Heart left ventricle (tissue), 16 donors: ENCODE measurements at regions not wholly inside any gene's neighbourhood (a gene's known extent, or its start where the extent isn't known, plus 50 kb on each side); places are given as distances from the start of the nearest gene placed in this dataset.
"Not testable (repeated sequence)": the region's sequence is repeated elsewhere in the genome, so short reads cannot be mapped to it uniquely, and the experiment has no call there.

Experiments
- ATAC-seq, 4 donors: fragments of 200-7000 bp; cut with Tn5 transposase; one replicate each; pipeline ENCODE4 v1.9.1; 2020 to 2022; ENCODE audit warnings: moderate library complexity in 4 of 4, mild to moderate bottlenecking in 3 of 4, moderate number of reproducible peaks in 1 of 4
- DNase-seq, 5 donors: peaks; one replicate each; pipeline ENCODE4 v3.0.0-alpha.2; 2020
- H3K27ac ChIP-seq, 12 donors: fragments of 200-600 bp; sonication (generic) in 4 of 12; one replicate each; pipeline versions ENCODE4 v1.5.0 to v1.8.0; 2016 to 2022; ENCODE audit warnings: mild to moderate bottlenecking in 2 of 12
- H3K27me3 ChIP-seq, 9 donors: fragments of 200-600 bp; sonication (generic) in 2 of 9; one replicate each; pipeline versions ENCODE4 v1.5.1 to v1.8.0; 2016 to 2022; ENCODE audit warnings: mild to moderate bottlenecking in 3 of 9
- H3K36me3 ChIP-seq, 9 donors: fragments of 200-600 bp; sonication (generic) in 2 of 9; one replicate each; pipeline versions ENCODE4 v1.5.0 to v1.8.0; 2018 to 2022; ENCODE audit warnings: mild to moderate bottlenecking in 2 of 9
- H3K4me1 ChIP-seq, 12 donors: fragments of 200-600 bp; sonication (generic) in 4 of 12; one replicate each; pipeline versions ENCODE4 v1.5.0 to v1.8.0; 2016 to 2022; ENCODE audit warnings: mild to moderate bottlenecking in 3 of 12
- H3K4me3 ChIP-seq, 12 donors: fragments of 200-600 bp; sonication (generic) in 4 of 12; one replicate each; pipeline versions ENCODE4 v1.5.0 to v1.8.0; 2017 to 2022; ENCODE audit warnings: mild to moderate bottlenecking in 9 of 12, moderate library complexity in 4 of 12
- H3K9me3 ChIP-seq, 12 donors: fragments of 200-600 bp; sonication (generic) in 4 of 12; one replicate each; pipeline versions ENCODE4 v1.5.0 to v1.8.0; 2016 to 2022; ENCODE audit warnings: mild to moderate bottlenecking in 1 of 12
- CTCF ChIP-seq, 12 donors: fragments of 200-600 bp; sonication (generic) in 4 of 12; IDR thresholded peaks; one replicate each; pipeline versions ENCODE4 v1.5.0 to v1.8.0; 2018 to 2022; ENCODE audit warnings: antibody characterized with exemption in 12 of 12, mild to moderate bottlenecking in 5 of 12
- POLR2A ChIP-seq, 2 donors: fragments of 450-650 bp; IDR thresholded peaks; one replicate each; pipeline ENCODE4 v1.6.1; 2017; ENCODE audit warnings: antibody characterized with exemption in 2 of 2, mild to moderate bottlenecking in 2 of 2, moderate library complexity in 2 of 2
- WGBS, 4 donors: extraction: QIAGEN DNeasy Blood & Tissue Kit in 2 of 4; methylation state at CpG; one replicate each; pipeline versions ENCODE4 v1.1.5 to v1.1.7; 2013 to 2018; 5-methylcytosine and 5-hydroxymethylcytosine counted together
- intact Hi-C, 10 donors: fragments of 100-400 bp; cut with DNase I; formaldehyde crosslinking; loops; one replicate each; pipeline versions ENCODE4 v1.11.1 to v1.14.2; 2022
- donor health status: ischemic (EF 13 %, LVEDD 7.1; RV severe dilation, severe dysfunction).
- donor health status: healthy with polysubstance abuse.
- donor health status: DM: no; HTN: yes; CAD: no.
- donor health status: DM: no; HTN: no; CAD: no.
- donor health status: ischemic (EF 25% LVEDD 6.9; RV normal size, moderate dysfunction).
- donor health status: ischemic (EF 25% LVEDD 5.7; RV mildly dilated, moderate dysfunction).
- donor health status: healthy.
- donor health status: DM: yes; HTN: yes; CAD: no.
- donor health status: ischemic (EF 35%, LVEDD 5.7; RV mildly dilated, moderate dysfunction).
- donor health status: nonischemic (EF 11% LVEDD 7.7; RV severe dilation, severe dysfunction).
- donor health status: DM: yes; HTN: yes; CAD: no.
- donor health status: PGD.
- donor health status: ischemic (EF 29% LVEDD 5.4; RV normal size, mild dysfunction).
- donor health status: nonischemic (EF 23%, LVEDD 6.1; RV moderate dilation, normal function).

- no peak for ATAC-seq
- Histone ChIP-seq H3K9me3 (no peaks in the 10 kb centered on the region), H3K27ac (no peak overlapping the region), H3K4me3 (no peak overlapping the region), H3K4me1 (no peaks in the 10 kb centered on the region), H3K27me3 (peaks cover 0 to 20% (median 0%) of the 10 kb centered on the region in 9 donors), H3K36me3 (no peaks in the 10 kb centered on the region)
- DNase-seq: no peak
- intact Hi-C loops: no loop called here
- WGBS, 4 donors: 33 to 40% (median 36%) methylated on average over 7 of the region's 7 CpGs
- no peak for TF ChIP-seq POLR2A (IDR thresholded peaks at IDR 0.05)
- TF ChIP-seq CTCF (IDR thresholded peaks at IDR 0.05): no peak
Observed at GRCh38 chrX:137748827-137749226, 182.9 kb downstream of the ZIC3 start.

GRCh38 chrX:137749246-137749645 lies 183.3 kb downstream of the ZIC3 start:
- H3K36me3 ChIP-seq: no peaks in the 10 kb centered on the region
- ATAC-seq (no peak), DNase-seq (no peak)
- TF ChIP-seq CTCF (IDR thresholded peaks at IDR 0.05): no peak
- no peak for TF ChIP-seq POLR2A (IDR thresholded peaks at IDR 0.05)
- no peaks in the 10 kb centered on the region for H3K4me1 ChIP-seq
- 11 to 29% (median 20%) methylated on average over 3 of the region's 3 CpGs for WGBS, 4 donors
- no peaks in the 10 kb centered on the region for H3K9me3 ChIP-seq
- H3K27me3 ChIP-seq: peaks cover 0 to 20% (median 0%) of the 10 kb centered on the region in 9 donors
- no peak overlapping the region for H3K4me3 ChIP-seq
- no peak overlapping the region for H3K27ac ChIP-seq
- intact Hi-C loops: no loop called here

GRCh38 chrX:137771537-137771936 lies 205.6 kb downstream of the ZIC3 start:
- WGBS, 4 donors: 44 to 66% (median 50%) methylated on average over 2 of the region's 2 CpGs
- Histone ChIP-seq H3K27me3 (no peaks in the 10 kb centered on the region), H3K36me3 (no peaks in the 10 kb centered on the region), H3K9me3 (peaks cover 0 to 22% (median 0%) of the 10 kb centered on the region in 12 donors), H3K4me3 (no peak overlapping the region), H3K4me1 (no peaks in the 10 kb centered on the region), H3K27ac (no peak overlapping the region)
- intact Hi-C loops: no loop called here
- TF ChIP-seq CTCF (IDR thresholded peaks at IDR 0.05) (no peak), POLR2A (IDR thresholded peaks at IDR 0.05) (no peak)
- ATAC-seq (no peak), DNase-seq (no peak)

- no peak overlapping the region for H3K4me3 ChIP-seq
- 51 to 60% (median 54%) methylated on average over 8 of the region's 8 CpGs for WGBS, 4 donors
Observed at GRCh38 chrX:137792214-137792613, 226.3 kb downstream of the ZIC3 start.

GRCh38 chrX:137797926-137798325 lies 232.0 kb downstream of the ZIC3 start:
- H3K36me3 ChIP-seq, H3K27me3 ChIP-seq, H3K27ac ChIP-seq, ATAC-seq, H3K9me3 ChIP-seq, H3K4me1 ChIP-seq, DNase-seq, H3K4me3 ChIP-seq, intact Hi-C loops: not testable (repeated sequence)
- WGBS, 4 donors: 60 to 93% (median 87%) methylated on average over 3 of the region's 3 CpGs

More at GRCh38 chrX:137792214-137792613, 226.3 kb downstream of the ZIC3 start:
- DNase-seq (no peak), ATAC-seq (no peak)
- no peaks in the 10 kb centered on the region for H3K4me1 ChIP-seq
- H3K27ac ChIP-seq: no peak overlapping the region
- H3K27me3 ChIP-seq: no peaks in the 10 kb centered on the region
- intact Hi-C loops: no loop called here
- H3K9me3 ChIP-seq: no peaks in the 10 kb centered on the region
- no peaks in the 10 kb centered on the region for H3K36me3 ChIP-seq
- no peak for TF ChIP-seq POLR2A (IDR thresholded peaks at IDR 0.05)
- TF ChIP-seq CTCF (IDR thresholded peaks at IDR 0.05): no peak
